Osteocyte (in vitro differentiated cells): ENCODE measurements at regions not wholly inside any gene's neighbourhood (a gene's known extent, or its start where the extent isn't known, plus 50 kb on each side); places are given as distances from the start of the nearest gene placed in this dataset.

Source experiments
- DNase-seq: peaks from one replicate; pipeline ENCODE4 v3.0.0; 2021; ENCODE audit warnings: mixed read lengths; ENCODE audit not compliant: unreplicated experiment; ENCODE audit errors: extremely low spot score
- H3K27ac Mint-ChIP-seq: one replicate; pipeline ENCODE4 v1.8.0; 2021; ENCODE audit warnings: mild to moderate bottlenecking, mixed read lengths; ENCODE audit not compliant: unreplicated experiment
- H3K27me3 Mint-ChIP-seq: one replicate; pipeline ENCODE4 v1.8.0; 2021; ENCODE audit warnings: mixed read lengths; ENCODE audit not compliant: unreplicated experiment
- H3K36me3 Mint-ChIP-seq: one replicate; pipeline ENCODE4 v1.8.0; 2021; ENCODE audit warnings: mixed read lengths; ENCODE audit not compliant: unreplicated experiment
- H3K4me1 Mint-ChIP-seq: one replicate; pipeline ENCODE4 v1.8.0; 2021; ENCODE audit warnings: mixed read lengths; ENCODE audit not compliant: unreplicated experiment
- H3K4me3 Mint-ChIP-seq: one replicate; pipeline ENCODE4 v1.8.0; 2021; ENCODE audit warnings: mild to moderate bottlenecking, moderate library complexity, mixed read lengths; ENCODE audit not compliant: unreplicated experiment
- H3K9me3 Mint-ChIP-seq: one replicate; pipeline ENCODE4 v1.8.0; 2021; ENCODE audit warnings: mixed read lengths; ENCODE audit not compliant: unreplicated experiment
- CTCF ChIP-seq: fragments of 200-600 bp; sonication (generic); IDR thresholded peaks from 2 replicates; pipeline ENCODE4 v1.5.0; 2021; ENCODE audit warnings: antibody characterized with exemption, mild to moderate bottlenecking, moderate library complexity

- Mint-ChIP-seq H3K27ac (no peak overlapping the region), H3K36me3 (no peaks in the 10 kb centered on the region), H3K27me3 (no peaks in the 10 kb centered on the region), H3K4me3 (no peak overlapping the region), H3K9me3 (no peaks in the 10 kb centered on the region), H3K4me1 (no peaks in the 10 kb centered on the region)
- no peak for DNase-seq
- no peak for TF ChIP-seq CTCF
Observed at GRCh38 chr14:38838049-38838978, 264.7 kb downstream of the SEC23A start.

- no peak overlapping the region for H3K27ac Mint-ChIP-seq
- no peak overlapping the region for H3K4me3 Mint-ChIP-seq
- H3K27me3 Mint-ChIP-seq: no peaks in the 10 kb centered on the region
Observed at GRCh38 chr14:38837343-38838048, 265.5 kb downstream of the SEC23A start.

GRCh38 chr14:38836539-38836938, 266.5 kb downstream of the SEC23A start:
- DNase-seq: no peak
- no peak overlapping the region for H3K27ac Mint-ChIP-seq
- no peak overlapping the region for H3K4me3 Mint-ChIP-seq

More at GRCh38 chr14:38837343-38838048, 265.5 kb downstream of the SEC23A start:
- no peak for TF ChIP-seq CTCF
- no peaks in the 10 kb centered on the region for H3K4me1 Mint-ChIP-seq
- no peak for DNase-seq
- H3K9me3 Mint-ChIP-seq: no peaks in the 10 kb centered on the region
- H3K36me3 Mint-ChIP-seq: no peaks in the 10 kb centered on the region

GRCh38 chr14:38835874-38836273, 267.2 kb downstream of the SEC23A start:
- no peaks in the 10 kb centered on the region for H3K36me3 Mint-ChIP-seq
- no peaks in the 10 kb centered on the region for H3K27me3 Mint-ChIP-seq
- H3K4me3 Mint-ChIP-seq: no peak overlapping the region

More at GRCh38 chr14:38836539-38836938, 266.5 kb downstream of the SEC23A start:
- TF ChIP-seq CTCF: no peak
- Mint-ChIP-seq H3K4me1 (no peaks in the 10 kb centered on the region), H3K9me3 (no peaks in the 10 kb centered on the region), H3K27me3 (no peaks in the 10 kb centered on the region), H3K36me3 (no peaks in the 10 kb centered on the region)

More at GRCh38 chr14:38835874-38836273, 267.2 kb downstream of the SEC23A start:
- DNase-seq: no peak
- no peaks in the 10 kb centered on the region for H3K9me3 Mint-ChIP-seq
- H3K27ac Mint-ChIP-seq: no peak overlapping the region
- TF ChIP-seq CTCF: no peak
- H3K4me1 Mint-ChIP-seq: no peaks in the 10 kb centered on the region
